MM.1S (cell line): ENCODE measurements at regions not wholly inside any gene's neighbourhood (a gene's known extent, or its start where the extent isn't known, plus 50 kb on each side); places are given as distances from the start of the nearest gene placed in this dataset.

Experiments used
- EZH2 ChIP-seq: fragments of 300-600 bp; sonication (generic); optimal IDR thresholded peaks from 2 replicates; pipeline ENCODE3; 2017; ENCODE audit warnings: low read depth, mild to moderate bottlenecking, antibody characterized with exemption, low read length, mixed read lengths
- EZH2phosphoT487 ChIP-seq: fragments of 300-600 bp; sonication (generic); IDR thresholded peaks from 2 replicates; pipeline ENCODE4 v1.6.1; 2018; ENCODE audit warnings: antibody characterized with exemption, low read length
- TF ChIP-seq, protein P1 (sequence below): fragments of 300-600 bp; sonication (generic); IDR thresholded peaks from 2 replicates; pipeline ENCODE4 v1.5.1; 2016; ENCODE audit warnings: antibody characterized with exemption, low read length, mixed read lengths

DNA sequence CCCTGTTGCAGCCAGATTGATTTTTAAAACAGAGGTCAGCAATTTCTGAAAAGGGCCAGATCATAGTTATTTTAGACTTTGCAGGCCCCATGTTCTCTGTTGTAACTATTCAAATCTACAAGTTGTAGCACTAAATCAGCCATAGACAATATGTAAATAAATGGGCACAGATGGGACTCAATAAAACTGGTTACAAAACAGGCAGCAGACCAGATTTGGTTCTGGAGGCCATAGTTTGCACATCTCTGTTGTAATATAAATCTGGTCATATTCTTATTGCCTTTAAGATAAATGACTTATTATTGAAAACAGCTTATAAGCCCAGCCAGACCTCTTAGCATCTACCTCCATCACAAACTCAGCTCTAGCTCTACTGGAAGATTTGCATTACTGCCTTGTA, 114.0 kb upstream of the ARG1 start:
- TF ChIP-seq, protein P1, sequence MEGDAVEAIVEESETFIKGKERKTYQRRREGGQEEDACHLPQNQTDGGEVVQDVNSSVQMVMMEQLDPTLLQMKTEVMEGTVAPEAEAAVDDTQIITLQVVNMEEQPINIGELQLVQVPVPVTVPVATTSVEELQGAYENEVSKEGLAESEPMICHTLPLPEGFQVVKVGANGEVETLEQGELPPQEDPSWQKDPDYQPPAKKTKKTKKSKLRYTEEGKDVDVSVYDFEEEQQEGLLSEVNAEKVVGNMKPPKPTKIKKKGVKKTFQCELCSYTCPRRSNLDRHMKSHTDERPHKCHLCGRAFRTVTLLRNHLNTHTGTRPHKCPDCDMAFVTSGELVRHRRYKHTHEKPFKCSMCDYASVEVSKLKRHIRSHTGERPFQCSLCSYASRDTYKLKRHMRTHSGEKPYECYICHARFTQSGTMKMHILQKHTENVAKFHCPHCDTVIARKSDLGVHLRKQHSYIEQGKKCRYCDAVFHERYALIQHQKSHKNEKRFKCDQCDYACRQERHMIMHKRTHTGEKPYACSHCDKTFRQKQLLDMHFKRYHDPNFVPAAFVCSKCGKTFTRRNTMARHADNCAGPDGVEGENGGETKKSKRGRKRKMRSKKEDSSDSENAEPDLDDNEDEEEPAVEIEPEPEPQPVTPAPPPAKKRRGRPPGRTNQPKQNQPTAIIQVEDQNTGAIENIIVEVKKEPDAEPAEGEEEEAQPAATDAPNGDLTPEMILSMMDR = no peak
- TF ChIP-seq EZH2 = no peak
- TF ChIP-seq EZH2phosphoT487 = no peak
